ENCODE measurements at regions not wholly inside any gene's neighbourhood (a gene's known extent, or its start where the extent isn't known, plus 50 kb on each side); places are given as distances from the start of the nearest gene placed in this dataset.
A peak's percentile ranks its signal among the peaks of the same experiment; 100 is the strongest.
"Not testable (repeated sequence)": the region's sequence is repeated elsewhere in the genome, so short reads cannot be mapped to it uniquely, and the experiment has no call there.

DNA sequence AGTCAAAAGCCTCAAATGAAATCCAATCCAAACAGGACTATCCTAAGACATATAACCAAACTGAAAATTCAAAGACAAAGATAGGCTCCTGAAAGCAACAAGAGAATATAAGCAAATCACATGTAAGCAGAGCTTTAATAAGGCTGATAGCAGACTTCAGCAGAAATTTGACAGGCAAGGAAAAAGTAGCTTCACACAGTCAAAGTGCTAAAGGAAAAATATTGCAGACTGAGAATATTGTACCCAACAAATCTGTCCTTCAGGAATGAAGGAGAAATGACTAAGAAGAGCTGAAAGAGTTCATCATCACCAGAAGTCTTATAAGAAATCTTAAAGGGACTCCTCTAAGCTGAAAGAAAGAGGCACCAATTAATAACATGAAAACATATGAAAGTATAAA, 150.0 kb downstream of the EVA1A start:
- in situ Hi-C loops (cut with HindIII; ENCODE audit: low pct_unique_long_range_greater_than_20kb, low sequenced_read_pairs) = no loop called here
- no peak for TF ChIP-seq JUND (IDR thresholded peaks at IDR 0.05; ENCODE audit: low read depth)
- DNase-seq (ENCODE audit: low read depth in 1 of 2, low spot score in 1 of 2) = no peak

DNA sequence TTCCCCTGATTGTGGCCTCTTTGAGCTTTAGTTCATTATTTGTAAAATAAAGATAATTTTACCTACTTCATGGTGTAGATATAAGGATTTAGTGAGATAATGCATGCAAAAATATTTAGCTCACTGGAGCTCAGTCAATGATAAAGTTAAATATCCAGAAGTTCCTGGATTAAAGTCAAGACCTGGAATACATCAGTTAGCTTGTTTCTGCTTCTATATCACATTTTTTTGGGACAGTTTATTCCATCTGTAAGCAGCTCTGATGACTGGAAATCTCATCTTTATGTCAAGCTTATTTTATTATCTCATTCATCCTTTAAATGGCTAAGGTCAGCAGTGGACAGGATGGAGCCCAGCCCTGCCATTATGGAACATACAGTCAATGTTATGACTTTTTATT, 152.0 kb downstream of the EVA1A start:
- in situ Hi-C loops (cut with HindIII; ENCODE audit: low pct_unique_long_range_greater_than_20kb, low sequenced_read_pairs) = no loop called here
- no peak for DNase-seq (ENCODE audit: low read depth in 1 of 2, low spot score in 1 of 2)
- TF ChIP-seq JUND (IDR thresholded peaks at IDR 0.05; ENCODE audit: low read depth) = no peak

DNA sequence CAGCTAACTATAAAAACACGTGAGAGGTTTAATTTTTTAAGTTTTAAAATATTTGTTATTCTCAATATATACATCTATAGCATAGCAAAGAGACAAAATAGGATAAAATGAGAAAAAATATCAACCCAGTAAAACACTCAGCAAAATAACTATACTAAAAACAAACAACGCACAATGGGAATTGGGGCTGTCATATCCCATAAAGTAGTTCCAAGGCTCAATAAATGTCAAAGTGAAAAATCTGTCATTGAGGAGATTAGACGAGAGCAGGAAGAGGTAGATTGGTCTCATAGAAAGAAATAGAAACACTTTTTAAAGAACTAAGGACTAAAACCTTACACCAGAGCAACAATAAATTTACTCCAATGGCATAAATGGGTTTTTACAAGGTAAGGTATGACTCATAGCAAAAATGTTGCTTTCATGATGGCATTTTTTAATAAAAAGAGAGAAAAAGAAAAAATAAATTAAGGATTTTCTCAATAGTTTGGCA, 153.7 kb downstream of the EVA1A start:
- no peak for TF ChIP-seq JUND (IDR thresholded peaks at IDR 0.05; ENCODE audit: low read depth)
- in situ Hi-C loops (cut with HindIII; ENCODE audit: low pct_unique_long_range_greater_than_20kb, low sequenced_read_pairs) = no loop called here
- no peak for DNase-seq (ENCODE audit: low read depth in 1 of 2, low spot score in 1 of 2)

DNA sequence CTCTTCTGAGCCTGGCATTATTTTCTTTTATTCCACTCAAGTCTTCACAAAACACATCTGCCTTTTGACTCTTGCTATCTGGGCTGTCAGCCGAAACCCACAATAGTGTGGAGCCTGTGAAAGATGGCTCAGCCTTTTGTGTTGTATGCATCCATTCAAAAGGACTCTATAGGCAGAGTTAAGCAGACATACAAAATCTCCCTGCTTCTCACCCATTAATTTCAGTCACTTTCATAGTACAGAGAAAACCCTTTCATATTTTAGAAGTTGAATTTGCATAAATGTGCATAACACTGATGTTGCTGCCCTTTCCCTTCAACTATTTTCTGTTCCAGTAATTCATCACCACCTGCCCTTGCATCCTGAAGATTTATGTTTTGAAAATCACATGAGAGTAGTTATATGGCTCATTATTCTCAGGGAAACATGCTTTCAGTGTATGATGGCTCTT, 154.6 kb downstream of the EVA1A start:
- no peak for TF ChIP-seq JUND (IDR thresholded peaks at IDR 0.05; ENCODE audit: low read depth)
- in situ Hi-C loops (cut with HindIII; ENCODE audit: low pct_unique_long_range_greater_than_20kb, low sequenced_read_pairs) = no loop called here
- DNase-seq (ENCODE audit: low read depth in 1 of 2, low spot score in 1 of 2) = no peak

DNA sequence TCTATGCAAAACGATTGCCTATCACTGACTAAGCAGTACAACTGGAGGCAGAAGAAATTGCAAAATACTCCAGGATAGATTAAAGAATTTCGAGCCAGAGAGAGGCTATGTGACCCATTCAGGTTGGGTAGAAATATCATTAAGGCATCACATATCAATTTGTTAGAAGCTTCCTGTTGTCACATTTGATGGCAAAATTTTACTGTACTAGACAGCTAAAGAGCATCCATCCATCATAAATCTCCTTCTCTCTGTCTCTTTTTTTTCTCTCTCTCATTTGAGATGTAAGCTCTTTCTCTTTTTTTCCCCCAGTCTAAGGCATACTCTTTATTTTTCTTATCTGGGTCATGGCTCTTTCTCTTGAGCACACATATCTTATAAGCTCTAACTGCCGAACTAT, 155.7 kb downstream of the EVA1A start:
- in situ Hi-C loops (cut with HindIII; ENCODE audit: low pct_unique_long_range_greater_than_20kb, low sequenced_read_pairs) = no loop called here
- DNase-seq (ENCODE audit: low read depth in 1 of 2, low spot score in 1 of 2) = no peak
- TF ChIP-seq JUND (IDR thresholded peaks at IDR 0.05; ENCODE audit: low read depth) = no peak

DNA sequence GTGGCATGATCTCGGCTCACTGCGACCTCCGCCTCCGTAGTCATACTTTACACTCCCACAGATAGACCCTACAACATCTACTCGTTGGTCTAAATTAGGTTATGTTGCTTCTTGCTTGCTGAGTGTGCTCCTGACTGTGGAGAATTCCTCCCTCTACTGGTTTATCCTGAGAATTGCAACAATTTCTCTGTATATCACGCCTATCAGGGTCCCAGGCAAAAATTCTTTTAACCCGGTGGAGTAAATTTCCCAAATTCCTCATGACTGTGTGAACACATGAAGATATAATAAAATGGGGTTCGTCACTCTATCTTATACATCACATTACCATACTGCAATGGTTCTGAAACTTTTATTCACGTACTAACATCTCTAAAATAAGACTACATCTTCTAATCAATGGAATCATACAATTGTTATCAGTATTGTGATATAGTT, 156.7 kb downstream of the EVA1A start:
- in situ Hi-C loops (cut with HindIII; ENCODE audit: low pct_unique_long_range_greater_than_20kb, low sequenced_read_pairs) = no loop called here
- no peak for TF ChIP-seq JUND (IDR thresholded peaks at IDR 0.05; ENCODE audit: low read depth)
- DNase-seq (ENCODE audit: low read depth in 1 of 2, low spot score in 1 of 2) = peak; percentile 1 to 47

DNA sequence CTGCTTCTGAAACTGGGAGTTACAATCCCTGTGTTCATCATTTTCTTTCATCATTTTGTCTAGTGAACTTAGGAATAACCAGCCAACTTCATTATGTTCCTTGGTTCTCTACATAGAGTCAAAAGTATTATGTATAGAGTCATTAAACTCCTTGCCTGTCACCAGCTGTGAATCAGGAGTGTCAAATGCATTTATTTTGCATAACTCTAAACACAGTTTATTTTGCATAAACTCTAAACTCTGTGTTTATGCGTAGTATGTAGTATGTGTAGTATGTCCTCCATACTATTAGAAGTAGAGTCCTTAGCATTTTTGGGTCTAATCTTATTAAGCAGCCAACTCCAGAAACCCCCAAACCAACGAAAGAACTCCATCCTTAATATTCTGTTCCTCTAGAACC, 164.4 kb downstream of the EVA1A start:
- in situ Hi-C loops (cut with HindIII; ENCODE audit: low pct_unique_long_range_greater_than_20kb, low sequenced_read_pairs) = no loop called here
- no peak for TF ChIP-seq JUND (IDR thresholded peaks at IDR 0.05; ENCODE audit: low read depth)
- DNase-seq (ENCODE audit: low read depth in 1 of 2, low spot score in 1 of 2) = no peak

DNA sequence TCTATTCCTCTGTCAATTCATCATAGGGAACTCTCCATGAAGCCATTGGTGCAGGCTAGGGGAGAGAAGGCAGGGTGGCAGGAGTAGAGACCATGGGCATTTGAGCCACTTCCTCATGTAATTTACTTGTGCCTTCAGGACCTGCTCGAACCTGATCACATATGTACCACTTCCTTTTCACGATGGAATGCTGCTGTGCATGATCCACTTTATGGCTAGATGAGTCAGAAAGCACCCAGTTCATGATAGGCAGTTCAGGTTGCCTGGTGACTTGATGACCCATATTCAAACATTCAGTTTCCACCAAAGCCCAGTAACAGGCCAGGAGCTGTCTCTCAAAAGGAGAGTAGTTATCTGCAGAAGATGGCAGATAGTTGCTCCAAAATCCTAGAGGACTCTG, 166.0 kb downstream of the EVA1A start:
- in situ Hi-C loops (cut with HindIII; ENCODE audit: low pct_unique_long_range_greater_than_20kb, low sequenced_read_pairs); DNase-seq (ENCODE audit: low read depth in 1 of 2, low spot score in 1 of 2): not testable (repeated sequence)

DNA sequence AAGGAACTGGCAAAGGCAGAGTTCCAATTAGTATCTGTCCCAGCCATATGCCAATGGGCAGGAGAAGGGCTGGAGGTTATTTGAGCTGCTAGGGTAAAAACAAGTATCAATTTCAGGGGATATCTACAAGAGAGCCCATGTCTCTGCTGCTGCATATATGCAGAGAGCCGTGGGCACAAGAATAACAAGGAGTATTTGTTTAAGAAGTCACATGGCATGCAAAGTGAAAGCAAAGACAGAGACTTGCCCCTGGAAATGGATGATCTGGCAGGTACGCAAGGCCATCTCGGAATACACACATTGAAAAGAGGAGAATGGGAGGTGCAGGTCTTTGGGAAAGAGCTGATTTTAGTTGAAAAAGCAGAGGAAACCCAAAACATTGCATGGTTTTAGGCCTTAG, 170.6 kb downstream of the EVA1A start:
- no peak for TF ChIP-seq JUND (IDR thresholded peaks at IDR 0.05; ENCODE audit: low read depth)
- no peak for DNase-seq (ENCODE audit: low read depth in 1 of 2, low spot score in 1 of 2)
- in situ Hi-C loops (cut with HindIII; ENCODE audit: low pct_unique_long_range_greater_than_20kb, low sequenced_read_pairs) = no loop called here

DNA sequence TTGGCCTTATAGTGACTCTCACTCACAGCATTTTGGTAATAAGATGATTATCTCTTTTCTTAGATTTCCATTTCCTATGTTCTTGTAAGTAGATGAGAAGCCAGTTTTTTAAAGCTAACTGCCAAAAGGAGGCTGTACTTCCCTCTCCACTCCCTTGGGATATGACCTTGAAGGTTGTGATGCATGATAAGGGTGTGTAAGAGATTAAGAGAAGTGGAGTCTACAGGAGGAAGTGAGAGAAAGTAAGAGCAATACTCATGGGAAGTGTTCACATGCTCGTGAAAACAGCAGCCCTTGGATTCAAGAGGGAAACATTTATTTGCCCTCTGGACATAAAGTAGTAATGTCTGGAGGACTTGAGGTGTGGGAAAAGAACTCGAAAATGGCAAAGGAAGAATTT, 171.5 kb downstream of the EVA1A start:
- in situ Hi-C loops (cut with HindIII; ENCODE audit: low pct_unique_long_range_greater_than_20kb, low sequenced_read_pairs) = no loop called here
- no peak for TF ChIP-seq JUND (IDR thresholded peaks at IDR 0.05; ENCODE audit: low read depth)
- DNase-seq (ENCODE audit: low read depth in 1 of 2, low spot score in 1 of 2) = no peak

DNA sequence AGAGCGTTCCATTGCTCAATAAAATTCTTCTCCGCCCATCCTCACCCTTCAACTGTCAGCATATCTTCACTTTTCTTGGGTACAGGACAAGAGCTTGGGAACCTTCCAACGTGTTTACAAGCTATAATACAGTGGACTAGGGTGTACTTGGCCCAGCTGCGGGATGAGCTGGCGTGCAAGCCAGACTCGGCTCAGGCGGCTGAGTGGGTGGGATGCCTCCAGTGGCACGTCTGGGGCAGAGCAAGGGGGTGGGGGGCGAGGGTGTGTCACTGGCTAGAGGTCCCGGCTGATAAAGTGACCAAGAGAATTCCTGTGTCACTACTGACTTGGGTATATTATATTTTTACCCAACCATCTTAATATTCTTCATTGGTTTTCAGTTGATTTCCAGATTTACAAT, 179.7 kb downstream of the EVA1A start:
- in situ Hi-C loops (cut with HindIII; ENCODE audit: low pct_unique_long_range_greater_than_20kb, low sequenced_read_pairs) = no loop called here
- TF ChIP-seq JUND (IDR thresholded peaks at IDR 0.05; ENCODE audit: low read depth) = no peak
- no peak for DNase-seq (ENCODE audit: low read depth in 1 of 2, low spot score in 1 of 2)

DNA sequence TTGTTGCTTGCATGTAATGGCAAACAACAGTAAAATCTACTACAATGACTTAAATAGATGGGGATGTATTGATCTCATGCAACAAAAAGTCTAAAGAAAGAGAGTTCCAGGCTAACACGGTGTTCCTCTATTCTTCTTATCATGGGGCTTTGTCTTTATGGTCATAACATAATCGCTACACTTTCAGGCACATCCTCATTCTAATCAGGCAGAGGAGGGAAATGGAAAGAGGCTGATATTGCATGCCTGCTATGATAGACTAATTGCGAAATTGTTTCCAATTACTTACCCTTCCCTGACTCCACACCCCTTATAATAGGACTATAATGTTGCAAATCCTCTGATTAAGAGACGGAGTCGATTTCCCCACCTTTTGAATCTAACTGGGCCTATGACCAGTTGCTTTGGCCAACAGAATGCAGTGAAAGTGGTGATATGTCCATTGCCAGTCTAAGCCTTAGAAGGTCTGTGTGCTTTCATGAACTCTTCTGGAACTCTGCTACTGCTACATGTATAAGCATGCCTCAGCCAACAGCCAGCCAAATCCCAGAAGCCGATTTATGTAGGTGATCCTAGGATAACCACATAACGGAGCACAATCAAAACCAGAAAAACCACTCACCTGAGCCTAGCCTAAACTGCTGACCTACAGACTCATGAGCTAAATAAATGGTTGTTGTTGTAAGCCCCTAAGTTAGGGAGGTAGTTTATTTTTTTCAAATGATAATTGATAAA, 180.3 kb upstream of the TACR1 start:
- no peak for TF ChIP-seq JUND (IDR thresholded peaks at IDR 0.05; ENCODE audit: low read depth)
- peak in 1 of 2 experiments; percentile 11 for DNase-seq (ENCODE audit: low read depth in 1 of 2, low spot score in 1 of 2)
- in situ Hi-C loops (cut with HindIII; ENCODE audit: low pct_unique_long_range_greater_than_20kb, low sequenced_read_pairs) = no loop called here

DNA sequence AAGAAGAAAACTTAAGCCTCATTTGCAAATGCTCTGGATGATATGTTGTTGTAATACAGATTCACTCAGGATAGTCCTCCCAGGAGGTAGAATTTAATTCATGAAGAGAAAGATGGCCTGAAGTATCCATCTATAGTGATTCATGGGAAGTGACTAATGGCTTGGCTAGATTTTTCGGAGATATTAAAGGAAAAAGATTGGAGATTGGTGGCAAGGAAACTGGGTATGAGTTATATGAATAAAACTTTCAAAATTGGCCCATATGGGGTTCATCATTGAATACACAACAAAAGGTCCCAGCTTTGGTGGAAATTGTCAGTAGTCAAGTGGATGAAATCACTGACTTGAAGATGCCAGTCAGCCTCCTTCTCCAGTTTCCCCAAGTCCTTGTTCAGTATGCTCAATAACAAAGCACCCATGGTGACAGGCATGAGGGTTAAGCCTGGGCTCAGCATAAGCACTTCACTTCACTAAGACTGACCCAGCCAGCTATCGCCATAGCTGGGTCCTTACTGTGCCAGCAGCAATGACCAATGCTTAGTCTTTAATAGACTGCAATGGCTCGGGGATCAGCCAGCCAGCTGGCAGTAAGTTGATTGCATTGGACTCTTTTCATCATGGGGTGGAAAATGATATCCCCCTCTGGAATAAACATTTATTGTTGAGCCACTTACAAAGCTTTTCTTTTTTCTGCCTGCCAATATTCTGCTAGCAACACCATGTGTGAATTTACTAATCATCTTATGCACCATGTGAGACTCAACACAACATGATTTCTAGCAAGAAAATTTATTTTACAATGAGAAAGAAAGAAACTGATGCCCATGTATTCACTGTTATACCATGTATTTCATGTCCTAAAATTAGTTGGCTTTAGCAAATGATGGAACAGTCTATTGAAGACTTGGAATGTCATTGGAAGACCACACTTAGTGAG, 176.6 kb upstream of the TACR1 start:
- in situ Hi-C loops (cut with HindIII; ENCODE audit: low pct_unique_long_range_greater_than_20kb, low sequenced_read_pairs) = no loop called here
- no peak for DNase-seq (ENCODE audit: low read depth in 1 of 2, low spot score in 1 of 2)
- no peak for TF ChIP-seq JUND (IDR thresholded peaks at IDR 0.05; ENCODE audit: low read depth)

DNA sequence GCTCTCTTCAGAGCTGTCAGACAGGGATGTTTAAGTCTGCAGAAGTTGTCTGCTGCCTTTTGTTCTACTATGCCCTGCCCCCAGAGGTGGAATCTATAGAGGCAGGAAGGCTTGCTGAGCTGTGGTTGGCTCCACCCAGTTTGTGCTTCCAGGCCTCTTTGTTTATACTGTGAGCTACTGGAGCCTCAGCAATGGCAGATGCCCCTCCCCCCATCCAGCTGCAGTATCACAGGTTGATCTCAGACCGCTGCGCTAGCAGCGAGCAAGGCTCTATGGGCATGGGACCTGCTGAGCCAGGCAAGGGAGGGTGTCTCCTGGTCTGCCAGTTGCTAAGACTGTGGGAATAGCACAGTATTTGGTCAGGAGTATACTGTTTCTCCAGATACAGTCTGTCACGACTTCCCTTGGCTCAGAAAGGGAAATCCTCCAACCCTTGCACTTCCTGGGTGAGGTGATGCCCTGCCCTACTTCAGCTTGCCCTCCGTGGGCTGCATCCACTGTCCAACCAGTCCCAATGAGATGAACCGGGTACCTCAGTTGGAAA, 175.2 kb upstream of the TACR1 start:
- DNase-seq (ENCODE audit: low read depth in 1 of 2, low spot score in 1 of 2) = peak in 1 of 2 experiments; percentile 9
- in situ Hi-C loops (cut with HindIII; ENCODE audit: low pct_unique_long_range_greater_than_20kb, low sequenced_read_pairs) = not testable (repeated sequence)
